GM12878 (cell line): ENCODE measurements at regions not wholly inside any gene's neighbourhood (a gene's known extent, or its start where the extent isn't known, plus 50 kb on each side); places are given as distances from the start of the nearest gene placed in this dataset.

Source experiments
- ATAC-seq: fragments of 200-7000 bp; cut with Tn5 transposase; 3 replicates; pipeline ENCODE4 v1.9.1; 2020; ENCODE audit warnings: mild to moderate bottlenecking, moderate library complexity
- BruUV-seq: library from RNA; stranded (reverse); fragments of 400-500 nt; replicated peaks from 2 replicates; lab custom pipeline; 2021; lab: Mats Ljungman, UMichigan
- CTCF ChIA-PET: fragments of 300-600 bp; sonication (Branson Sonifier 250); formaldehyde crosslinking; extraction: SDS; loops from one replicate; lab custom pipeline; 2021; ENCODE audit warnings: inconsistent platforms; lab: Yijun Ruan, JAX
- POLR2A ChIA-PET: fragments of 350-600 bp; formaldehyde crosslinking; extraction: SDS; loops from one replicate; lab custom pipeline; 2021; ENCODE audit warnings: inconsistent platforms; lab: Charles Lee
- RAD21 ChIA-PET: fragments of 300-600 bp; sonication (Branson Sonifier 250); formaldehyde crosslinking; loops from one replicate; lab custom pipeline; 2023; ENCODE audit warnings: antibody characterized with exemption; ENCODE audit not compliant: unreplicated experiment; lab: Charles Lee
- SMC1A ChIA-PET: fragments of 300-600 bp; sonication (Branson Sonifier 250); formaldehyde crosslinking; loops from one replicate; lab custom pipeline; 2023; ENCODE audit not compliant: unreplicated experiment, uncharacterized antibody; lab: Charles Lee
- DNase-seq: peaks from one replicate; pipeline ENCODE4 v3.0.0-alpha.2; 2011; ENCODE audit warnings: low read depth, low spot score
- FAIRE-seq: peaks from 3 replicates; lab custom pipeline; 2011; peaks lifted over from hg19 to GRCh38; lab: Jason Lieb, UNC
- H2AFZ ChIP-seq: 2 replicates; pipeline ENCODE4 v1.6.0; 2011; ENCODE audit warnings: low read depth, low read length, control low read depth; ENCODE audit not compliant: control insufficient read depth
- H3K27ac ChIP-seq: 2 replicates; pipeline ENCODE4 v1.5.1; 2011; ENCODE audit warnings: control low read depth; ENCODE audit not compliant: control insufficient read depth, insufficient read depth
- H3K27me3 ChIP-seq, 2 experiments: replicated peaks in 1 of 2; 2 replicates each; pipeline versions ENCODE4 v1.6.0 to v1.6.1; 2011; ENCODE audit warnings: low read length in 1 of 2; ENCODE audit not compliant: control insufficient read depth in 2 of 2, insufficient read depth in 2 of 2
- H3K36me3 ChIP-seq, 2 experiments: 2 replicates each; pipeline ENCODE4 v1.5.1; 2011; ENCODE audit warnings: low read length in 1 of 2; ENCODE audit not compliant: control insufficient read depth in 2 of 2, insufficient read depth in 2 of 2
- H3K4me1 ChIP-seq: 2 replicates; pipeline ENCODE4 v1.6.1; 2011; ENCODE audit warnings: mild to moderate bottlenecking, low read length, moderate library complexity, mixed read lengths; ENCODE audit not compliant: control insufficient read depth, insufficient read depth
- H3K4me2 ChIP-seq: 2 replicates; pipeline ENCODE4 v1.6.0; 2011; ENCODE audit warnings: control low read depth; ENCODE audit not compliant: control insufficient read depth, insufficient read depth
- H3K4me3 ChIP-seq: fragments of 200-600 bp; sonication (generic); 2 replicates; pipeline ENCODE4 v1.5.1; 2016
- H3K79me2 ChIP-seq: 2 replicates; pipeline ENCODE4 v1.6.0; 2011; ENCODE audit warnings: low read length; ENCODE audit not compliant: control insufficient read depth, insufficient read depth
- H3K9ac ChIP-seq: 2 replicates; pipeline ENCODE4 v1.8.0; 2011; ENCODE audit warnings: low read length, control low read depth, mixed read lengths; ENCODE audit not compliant: control insufficient read depth, insufficient read depth
- H3K9me3 ChIP-seq: replicated peaks from 3 replicates; pipeline ENCODE4 v1.5.1; 2011; ENCODE audit warnings: mild to moderate bottlenecking, low read length; ENCODE audit not compliant: control insufficient read depth, insufficient read depth
- H4K20me1 ChIP-seq: 2 replicates; pipeline ENCODE4 v1.6.0; 2011; ENCODE audit not compliant: control insufficient read depth, insufficient read depth
- BCL3 ChIP-seq: IDR thresholded peaks from 2 replicates; pipeline ENCODE4 v1.6.1; 2011; ENCODE audit warnings: borderline replicate concordance, low read depth, mild to moderate bottlenecking, moderate library complexity, low read length; ENCODE audit not compliant: insufficient read depth, poor library complexity, severe bottlenecking
- EGR1 ChIP-seq, 2 experiments: IDR thresholded peaks; 1 replicate in 1 of 2; 2 replicates in 1 of 2; pipeline ENCODE4 v1.6.1; 2011 to 2012; ENCODE audit warnings: low read depth in 2 of 2, low read length in 2 of 2, borderline replicate concordance in 1 of 2, mild to moderate bottlenecking in 1 of 2, moderate library complexity in 1 of 2
- HSF1 ChIP-seq: fragments of 150-350 bp; IDR thresholded peaks from 2 replicates; pipeline ENCODE4 v1.6.1; 2014; ENCODE audit warnings: mild to moderate bottlenecking, low read depth, low read length
- JUNB ChIP-seq: IDR thresholded peaks from 2 replicates; pipeline ENCODE4 v1.6.1; 2016; ENCODE audit warnings: antibody characterized with exemption, mild to moderate bottlenecking
- KAT2A ChIP-seq: conservative IDR thresholded peaks from 2 replicates; pipeline ENCODE4 v1.6.1; 2011; ENCODE audit warnings: low read depth, low read length; ENCODE audit not compliant: control insufficient read depth
- MTA3 ChIP-seq: IDR thresholded peaks from 2 replicates; pipeline ENCODE4 v1.6.1; 2012; ENCODE audit warnings: low read length, inconsistent platforms, borderline replicate concordance
- NFXL1 ChIP-seq: fragments of 450-650 bp; IDR thresholded peaks from 2 replicates; pipeline ENCODE4 v1.6.1; 2017; ENCODE audit warnings: antibody characterized with exemption, mild to moderate bottlenecking, borderline replicate concordance
- PML ChIP-seq: IDR thresholded peaks from 2 replicates; pipeline ENCODE4 v1.6.1; 2012; ENCODE audit warnings: low read length, inconsistent platforms
- POLR2AphosphoS2 ChIP-seq: IDR thresholded peaks from 2 replicates; pipeline ENCODE4 v1.6.1; 2011; ENCODE audit warnings: low read depth, mild to moderate bottlenecking, low read length, improper control_type of control experiment, moderate library complexity
- RBBP5 ChIP-seq: fragments of 200-600 bp; sonication (generic); conservative IDR thresholded peaks from 2 replicates; pipeline ENCODE4 v1.6.1; 2016
- SMC3 ChIP-seq: IDR thresholded peaks from 2 replicates; pipeline ENCODE4 v1.6.1; 2011; ENCODE audit warnings: low read length, improper control_type of control experiment, borderline replicate concordance
- SREBF1 ChIP-seq: IDR thresholded peaks from 2 replicates; pipeline ENCODE4 v1.6.1; 2012; ENCODE audit warnings: mild to moderate bottlenecking, low read length
- STAT3 ChIP-seq: IDR thresholded peaks from 2 replicates; pipeline ENCODE4 v1.6.1; 2011; ENCODE audit warnings: low read depth, low read length, improper control_type of control experiment
- TBL1XR1 ChIP-seq: IDR thresholded peaks from 2 replicates; pipeline ENCODE4 v1.6.1; 2012; ENCODE audit warnings: low read depth, low read length, improper control_type of control experiment
- ZNF622 ChIP-seq: fragments of 450-650 bp; IDR thresholded peaks from 2 replicates; pipeline ENCODE4 v1.6.1; 2017; ENCODE audit warnings: mild to moderate bottlenecking, inconsistent platforms
- WGBS: methylation state at CpG from one replicate; pipeline ENCODE4 v1.1.6; 2016; ENCODE audit warnings: low lambda C conversion rate; ENCODE audit not compliant: insufficient replicate concordance, insufficient coverage; ENCODE audit errors: missing lambda C conversion rate; 5-methylcytosine and 5-hydroxymethylcytosine counted together
- in situ Hi-C: fragments of 300-500 bp; cut with MboI; formaldehyde crosslinking; loops from 9 replicates; pipeline ENCODE4 v1.14.3; 2018; ENCODE audit warnings: mixed read lengths
- intact Hi-C: fragments of 100-400 bp; cut with micrococcal nuclease; formaldehyde crosslinking; loops from one replicate; pipeline ENCODE4 v1.14.2; 2022; ENCODE audit not compliant: unreplicated experiment
- TF ChIP-seq, protein P1 (sequence below): IDR thresholded peaks from 2 replicates; pipeline ENCODE4 v1.6.1; 2011; ENCODE audit warnings: borderline replicate concordance, low read depth, mild to moderate bottlenecking, moderate library complexity, mixed read lengths, low read length; ENCODE audit not compliant: insufficient read depth; ENCODE audit errors: extremely low read length

GRCh38 chr4:134627366-134627765, 425.8 kb upstream of the PABPC4L start:
- SMC1A ChIA-PET: interaction anchor here (1.1 to 1.5 kb wide), 3 partner anchors 17 to 81 kb away, joined by 3 read pairs; no protein-coding TSS in a partner anchor
- RAD21 ChIA-PET: no interaction called here
- no peak for ATAC-seq
- Histone ChIP-seq H3K9me3 (no peaks in the 10 kb centered on the region), H2AFZ (no peak overlapping the region), H3K27ac (no peak overlapping the region), H3K79me2 (no peaks in the 10 kb centered on the region), H3K4me2 (no peak overlapping the region), H3K4me1 (no peaks in the 10 kb centered on the region), H3K36me3 (no peaks in the 10 kb centered on the region), H3K4me3 (no peak overlapping the region), H3K9ac (no peak overlapping the region), H4K20me1 (no peaks in the 10 kb centered on the region), H3K27me3 (no peaks in the 10 kb centered on the region)
- 25% methylated on average over 3 of the region's 3 CpGs for WGBS
- BruUV-seq: no TSS peak
- in situ Hi-C loops (no loop called here), intact Hi-C loops (no loop called here)
- CTCF ChIA-PET: no interaction called here
- no peak for FAIRE-seq
- POLR2A ChIA-PET: no interaction called here
- DNase-seq: no peak
- TF ChIP-seq, protein P1, sequence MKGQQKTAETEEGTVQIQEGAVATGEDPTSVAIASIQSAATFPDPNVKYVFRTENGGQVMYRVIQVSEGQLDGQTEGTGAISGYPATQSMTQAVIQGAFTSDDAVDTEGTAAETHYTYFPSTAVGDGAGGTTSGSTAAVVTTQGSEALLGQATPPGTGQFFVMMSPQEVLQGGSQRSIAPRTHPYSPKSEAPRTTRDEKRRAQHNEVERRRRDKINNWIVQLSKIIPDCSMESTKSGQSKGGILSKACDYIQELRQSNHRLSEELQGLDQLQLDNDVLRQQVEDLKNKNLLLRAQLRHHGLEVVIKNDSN: no peak
- TF ChIP-seq JUNB: no peak
- no peak for TF ChIP-seq SMC3
- TF ChIP-seq SREBF1: no peak
- no peak for TF ChIP-seq NFXL1
- no peak for TF ChIP-seq PML
- TF ChIP-seq MTA3: no peak
- TF ChIP-seq BCL3: no peak
- TF ChIP-seq RBBP5: no peak
- no peak for TF ChIP-seq HSF1
- no peak for TF ChIP-seq ZNF622
- no peak for TF ChIP-seq KAT2A
- TF ChIP-seq EGR1 (IDR thresholded peaks at IDR 0.05; ENCODE audit: borderline replicate concordance in 1 of 2, low read depth in 2 of 2, low read length in 2 of 2): no peak
- TF ChIP-seq STAT3: no peak
- TF ChIP-seq TBL1XR1: no peak
- no peak for TF ChIP-seq POLR2AphosphoS2
